Uterus (tissue), 3 donors: ENCODE measurements at regions not wholly inside any gene's neighbourhood (a gene's known extent, or its start where the extent isn't known, plus 50 kb on each side); places are given as distances from the start of the nearest gene placed in this dataset.

Experiments
- DNase-seq, 2 donors: peaks; one replicate each; pipeline ENCODE4 v3.0.0-alpha.2; 2019 to 2020
- H3K27ac ChIP-seq, 2 donors: fragments of 200-600 bp; sonication (generic); 1 replicate in 1 of 2; 2 replicates in 1 of 2; pipeline ENCODE4 v1.5.1; 2016 to 2018
- H3K27me3 ChIP-seq, 2 donors: fragments of 200-600 bp; sonication (generic); one replicate each; pipeline ENCODE4 v1.5.1; 2018 to 2019; ENCODE audit warnings: control low read depth in 1 of 2
- H3K36me3 ChIP-seq, 2 donors: fragments of 200-600 bp; sonication (generic); one replicate each; pipeline ENCODE4 v1.5.1; 2019; ENCODE audit warnings: control low read depth in 1 of 2
- H3K4me1 ChIP-seq, 2 donors: fragments of 200-600 bp; sonication (generic); one replicate each; pipeline ENCODE4 v1.5.1; 2018 to 2019; ENCODE audit warnings: control low read depth in 1 of 2
- H3K4me3 ChIP-seq, 2 donors: fragments of 200-600 bp; sonication (generic); 1 replicate in 1 of 2; 2 replicates in 1 of 2; pipeline ENCODE4 v1.5.1; 2018 to 2019; ENCODE audit warnings: mild to moderate bottlenecking in 1 of 2
- H3K9me3 ChIP-seq, 2 donors: fragments of 200-600 bp; sonication (generic); one replicate each; pipeline ENCODE4 v1.5.1; 2019; ENCODE audit warnings: control low read depth in 1 of 2
- POLR2A ChIP-seq, 2 donors: fragments of 450-650 bp; IDR thresholded peaks; one replicate each; pipeline ENCODE4 v1.6.1; 2016; ENCODE audit warnings: antibody characterized with exemption in 2 of 2, mild to moderate bottlenecking in 1 of 2, moderate library complexity in 1 of 2
- intact Hi-C: fragments of 100-400 bp; cut with DNase I; formaldehyde crosslinking; loops from one replicate; pipeline ENCODE4 v1.15.1; 2023; ENCODE audit warnings: low total_unique reads
- TF ChIP-seq, protein P1 (sequence below), 4 experiments: fragments of 200-600 bp in 2 of 4; fragments of 450-650 bp in 2 of 4; sonication (generic) in 2 of 4; IDR thresholded peaks; one replicate each; pipeline ENCODE4 v1.5.1; 2016 to 2019; ENCODE audit warnings: antibody characterized with exemption in 4 of 4, mild to moderate bottlenecking in 2 of 4, moderate library complexity in 1 of 4
- donor health status: DM: yes; HTN: yes; CAD: no.

DNA sequence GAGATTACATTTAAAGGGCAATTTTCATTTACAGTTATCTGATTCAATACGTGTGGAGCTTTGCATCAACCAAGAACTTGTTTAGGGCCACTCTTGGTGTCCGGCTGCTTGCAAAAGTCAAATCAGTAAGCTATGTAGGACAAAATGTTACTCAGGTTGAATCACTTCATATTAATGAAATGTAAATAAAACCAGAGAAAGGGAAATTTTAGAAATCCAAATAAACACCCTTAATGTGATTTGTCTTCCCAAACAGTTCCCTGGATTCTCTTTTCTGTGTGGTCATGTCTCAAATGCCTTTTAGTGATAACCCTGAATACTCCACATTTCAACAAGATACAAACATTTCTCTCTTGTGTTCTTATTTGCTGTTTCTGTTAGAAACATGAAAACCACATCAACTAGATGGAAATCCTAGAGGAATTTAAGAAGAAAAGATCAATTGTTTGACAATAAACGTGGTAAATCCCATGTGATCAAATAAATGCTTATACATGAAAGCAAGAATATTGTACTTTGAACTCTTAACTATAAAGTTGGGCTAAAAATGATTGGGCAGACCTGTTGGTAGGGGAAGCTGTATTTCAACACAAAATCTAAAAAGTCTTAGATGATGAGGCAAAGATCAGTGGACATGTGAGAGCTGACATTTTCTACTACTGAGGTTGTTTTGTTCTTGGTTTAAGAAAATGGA, 101.3 kb downstream of the CDC42EP3 start:
- intact Hi-C loops: no loop called here
- no peak for TF ChIP-seq POLR2A (IDR thresholded peaks at IDR 0.05)
- TF ChIP-seq, protein P1, sequence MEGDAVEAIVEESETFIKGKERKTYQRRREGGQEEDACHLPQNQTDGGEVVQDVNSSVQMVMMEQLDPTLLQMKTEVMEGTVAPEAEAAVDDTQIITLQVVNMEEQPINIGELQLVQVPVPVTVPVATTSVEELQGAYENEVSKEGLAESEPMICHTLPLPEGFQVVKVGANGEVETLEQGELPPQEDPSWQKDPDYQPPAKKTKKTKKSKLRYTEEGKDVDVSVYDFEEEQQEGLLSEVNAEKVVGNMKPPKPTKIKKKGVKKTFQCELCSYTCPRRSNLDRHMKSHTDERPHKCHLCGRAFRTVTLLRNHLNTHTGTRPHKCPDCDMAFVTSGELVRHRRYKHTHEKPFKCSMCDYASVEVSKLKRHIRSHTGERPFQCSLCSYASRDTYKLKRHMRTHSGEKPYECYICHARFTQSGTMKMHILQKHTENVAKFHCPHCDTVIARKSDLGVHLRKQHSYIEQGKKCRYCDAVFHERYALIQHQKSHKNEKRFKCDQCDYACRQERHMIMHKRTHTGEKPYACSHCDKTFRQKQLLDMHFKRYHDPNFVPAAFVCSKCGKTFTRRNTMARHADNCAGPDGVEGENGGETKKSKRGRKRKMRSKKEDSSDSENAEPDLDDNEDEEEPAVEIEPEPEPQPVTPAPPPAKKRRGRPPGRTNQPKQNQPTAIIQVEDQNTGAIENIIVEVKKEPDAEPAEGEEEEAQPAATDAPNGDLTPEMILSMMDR (IDR thresholded peaks at IDR 0.05): no peak
- DNase-seq: no peak
- no peaks in the 10 kb centered on the region for H3K27me3 ChIP-seq
- no peaks in the 10 kb centered on the region for H3K36me3 ChIP-seq
- H3K4me3 ChIP-seq: no peak overlapping the region
- no peaks in the 10 kb centered on the region for H3K9me3 ChIP-seq
- no peaks in the 10 kb centered on the region for H3K4me1 ChIP-seq
- H3K27ac ChIP-seq: no peak overlapping the region

- Histone ChIP-seq H3K9me3 (no peaks in the 10 kb centered on the region), H3K4me3 (no peak overlapping the region), H3K27ac (no peak overlapping the region), H3K4me1 (no peaks in the 10 kb centered on the region), H3K27me3 (no peaks in the 10 kb centered on the region), H3K36me3 (no peaks in the 10 kb centered on the region)
- DNase-seq: no peak
- TF ChIP-seq POLR2A (IDR thresholded peaks at IDR 0.05): no peak
- TF ChIP-seq, protein P1 (IDR thresholded peaks at IDR 0.05): no peak
- intact Hi-C loops: no loop called here
Observed at GRCh38 chr2:37570773-37571586, 100.5 kb downstream of the CDC42EP3 start.

DNA sequence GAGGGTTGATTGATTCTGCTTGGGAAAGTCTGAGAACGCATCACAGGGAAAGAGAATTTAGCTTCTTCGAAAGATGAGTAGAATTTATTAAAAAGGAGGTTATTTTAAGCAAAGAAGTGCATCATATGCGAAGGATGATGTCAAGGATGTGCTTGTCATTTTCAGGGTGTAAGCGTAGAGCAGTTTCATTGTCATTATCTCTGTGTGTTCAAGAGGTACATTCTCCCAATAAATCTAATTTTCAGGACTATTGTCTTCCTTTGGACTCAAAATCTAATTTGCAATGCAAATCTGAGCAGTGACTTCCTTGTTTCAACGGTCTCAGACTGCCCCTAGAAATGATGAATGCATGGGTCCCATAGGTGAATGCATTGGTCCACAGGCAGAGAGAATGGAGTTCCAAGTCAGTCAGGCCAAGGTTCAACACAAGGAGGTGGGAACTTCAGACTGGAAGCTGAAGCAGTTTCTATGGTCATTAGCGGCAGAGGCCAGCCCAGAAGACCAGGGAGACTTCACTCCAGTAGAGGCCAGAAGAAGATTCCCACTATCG, 99.8 kb downstream of the CDC42EP3 start:
- TF ChIP-seq, protein P1 (IDR thresholded peaks at IDR 0.05): no peak
- TF ChIP-seq POLR2A (IDR thresholded peaks at IDR 0.05): no peak
- intact Hi-C loops: no loop called here
- Histone ChIP-seq H3K4me1 (no peaks in the 10 kb centered on the region), H3K27me3 (no peaks in the 10 kb centered on the region), H3K4me3 (no peak overlapping the region), H3K36me3 (no peaks in the 10 kb centered on the region), H3K27ac (no peak overlapping the region), H3K9me3 (no peaks in the 10 kb centered on the region)
- DNase-seq: no peak

DNA sequence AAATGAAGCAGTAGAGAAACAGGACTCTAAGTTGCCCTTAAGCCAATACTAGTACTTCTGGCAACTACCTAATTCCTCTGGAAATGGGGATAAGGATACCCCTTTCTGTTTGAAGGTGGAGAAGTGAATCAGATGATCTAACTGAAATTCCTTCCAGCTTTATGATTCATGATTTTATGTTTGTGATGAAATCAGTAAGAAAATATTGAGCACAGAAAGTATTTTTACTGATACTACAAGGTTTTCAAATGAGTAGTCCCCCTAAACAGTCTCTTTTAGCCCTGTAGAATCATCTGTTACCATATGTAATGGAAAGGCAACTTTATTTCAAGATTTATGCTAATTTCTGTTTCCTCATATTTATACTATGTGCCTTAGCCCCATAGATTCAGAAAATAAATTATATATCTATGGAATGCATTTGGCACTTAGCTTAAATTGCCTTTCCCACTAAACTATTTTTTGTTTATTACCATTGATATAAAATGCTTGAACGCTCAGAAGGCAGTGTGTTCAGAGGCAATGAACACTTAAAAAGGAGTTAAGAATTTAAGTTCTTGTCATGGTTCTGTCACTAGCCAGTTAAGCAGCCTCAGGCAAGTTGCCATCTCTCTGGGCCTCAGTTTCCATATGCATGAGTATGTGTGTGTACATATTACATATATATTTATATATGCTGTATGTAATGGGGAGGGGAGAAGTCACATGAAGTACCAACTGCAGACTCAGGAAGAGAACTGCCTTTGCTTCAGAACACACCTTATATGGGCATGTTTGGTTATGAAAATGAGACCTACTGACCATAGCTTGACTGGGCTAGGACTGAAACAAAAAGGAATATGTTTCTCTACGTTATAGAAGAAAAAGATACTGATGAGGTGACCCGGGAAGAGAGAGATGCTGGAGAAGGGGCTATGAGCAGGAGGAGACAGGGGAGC, 97.7 kb downstream of the CDC42EP3 start:
- no peaks in the 10 kb centered on the region for H3K4me1 ChIP-seq
- no peaks in the 10 kb centered on the region for H3K9me3 ChIP-seq
- intact Hi-C loops: no loop called here
- no peaks in the 10 kb centered on the region for H3K27me3 ChIP-seq
- no peaks in the 10 kb centered on the region for H3K36me3 ChIP-seq
- TF ChIP-seq, protein P1 (IDR thresholded peaks at IDR 0.05): no peak
- no peak for TF ChIP-seq POLR2A (IDR thresholded peaks at IDR 0.05)
- H3K27ac ChIP-seq: no peak overlapping the region
- H3K4me3 ChIP-seq: no peak overlapping the region
- no peak for DNase-seq
